ENCODE measurements at regions not wholly inside any gene's neighbourhood (a gene's known extent, or its start where the extent isn't known, plus 50 kb on each side); places are given as distances from the start of the nearest gene placed in this dataset.

- no peak for TF ChIP-seq CTCF (IDR thresholded peaks at IDR 0.05)
Observed at GRCh38 chr2:150598383-150598782, 110.9 kb upstream of the RND3 start.

GRCh38 chr2:150595803-150596470, 108.5 kb upstream of the RND3 start:
- TF ChIP-seq CTCF (IDR thresholded peaks at IDR 0.05), result no peak

GRCh38 chr2:150594299-150594698, 106.8 kb upstream of the RND3 start:
- no peak for TF ChIP-seq CTCF (IDR thresholded peaks at IDR 0.05)

- no peak for TF ChIP-seq CTCF (IDR thresholded peaks at IDR 0.05)
Observed at GRCh38 chr2:150591496-150592285, 104.2 kb upstream of the RND3 start.

- TF ChIP-seq CTCF (IDR thresholded peaks at IDR 0.05), result no peak
Observed at GRCh38 chr2:150589681-150590080, 102.2 kb upstream of the RND3 start.

DNA sequence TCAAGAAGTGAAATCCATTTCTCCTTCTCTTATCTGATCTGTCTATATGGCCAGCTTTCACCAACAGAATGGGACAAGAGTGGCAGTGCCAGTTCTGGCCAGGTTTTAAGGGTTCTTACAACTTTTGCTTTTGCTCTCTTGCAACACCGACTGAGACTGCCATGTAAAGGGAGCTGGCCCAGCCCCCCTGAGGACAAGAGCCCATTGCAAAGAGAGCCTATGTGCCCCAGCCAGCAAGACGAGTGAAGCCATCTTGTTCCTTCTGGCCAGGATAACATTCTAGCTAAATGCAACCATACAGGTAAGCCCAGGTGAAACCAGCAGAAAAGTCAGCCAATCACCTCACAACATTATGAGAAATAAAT, 101.0 kb upstream of the RND3 start:
- TF ChIP-seq CTCF (IDR thresholded peaks at IDR 0.05), result no peak

- no peak for TF ChIP-seq CTCF (IDR thresholded peaks at IDR 0.05)
Observed at GRCh38 chr2:150587547-150588505, 100.4 kb upstream of the RND3 start.

Data from LNCAP (cell line).